ENCODE measurements at regions not wholly inside any gene's neighbourhood (a gene's known extent, or its start where the extent isn't known, plus 50 kb on each side); places are given as distances from the start of the nearest gene placed in this dataset.
"Not testable (repeated sequence)": the region's sequence is repeated elsewhere in the genome, so short reads cannot be mapped to it uniquely, and the experiment has no call there.

- TF ChIP-seq CTCF, POLR2A (IDR thresholded peaks at IDR 0.05): not testable (repeated sequence)
These were observed 1082.5 kb downstream of the PCDH17 start for GRCh38 chr13:58714016-58714415.
